T-cell (primary cell): ENCODE measurements at regions not wholly inside any gene's neighbourhood (a gene's known extent, or its start where the extent isn't known, plus 50 kb on each side); places are given as distances from the start of the nearest gene placed in this dataset.

Experiments used
- ATAC-seq, 4 experiments: fragments of 200-7000 bp in 3 of 4; fragments of 150-1000 bp in 1 of 4; cut with Tn5 transposase; replicated peaks in 1 of 4; 1 replicate in 3 of 4; 2 replicates in 1 of 4; pipeline ENCODE4 v1.10.0; 2021; ENCODE audit warnings: moderate library complexity in 3 of 4, mild to moderate bottlenecking in 2 of 4, moderate number of reproducible peaks in 1 of 4
- CTCF ChIA-PET, 2 donors: fragments of 300-600 bp; sonication (Branson Sonifier 250); formaldehyde crosslinking; loops; one replicate each; lab custom pipeline; 2022; ENCODE audit warnings: antibody characterized with exemption in 2 of 2; lab: Charles Lee
- POLR2A ChIA-PET, 2 donors: fragments of 300-600 bp; sonication (Branson Sonifier 250); formaldehyde crosslinking; loops; one replicate each; lab custom pipeline; 2022; ENCODE audit warnings: antibody characterized with exemption in 2 of 2; lab: Charles Lee
- DNase-seq, 35 experiments: peaks; one replicate each; pipeline versions ENCODE4 v3.0.0 to v3.0.0-alpha.2; 2013 to 2023
- H3K27ac ChIP-seq: one replicate; pipeline ENCODE4 v1.5.1; 2013; ENCODE audit warnings: low read length
- H3K27me3 ChIP-seq, 2 experiments: replicated peaks in 1 of 2; 1 replicate in 1 of 2; 2 replicates in 1 of 2; pipeline versions ENCODE4 v1.6.1 to v1.7.0; 2013; ENCODE audit warnings: low read length in 1 of 2, mixed read lengths in 1 of 2; ENCODE audit not compliant: control insufficient read depth in 2 of 2, insufficient read depth in 2 of 2; ENCODE audit errors: extremely low read depth in 1 of 2
- H3K36me3 ChIP-seq, 2 donors: 1 replicate in 1 of 2; 2 replicates in 1 of 2; pipeline versions ENCODE4 v1.6.1 to v1.7.0; 2013; ENCODE audit warnings: low read length in 1 of 2; ENCODE audit not compliant: control insufficient read depth in 2 of 2, insufficient read depth in 1 of 2; ENCODE audit errors: extremely low read depth in 1 of 2
- H3K4me1 ChIP-seq, 2 experiments: 1 replicate in 1 of 2; 2 replicates in 1 of 2; pipeline versions ENCODE4 v1.6.1 to v1.7.0; 2013; ENCODE audit warnings: low read length in 2 of 2, mixed read lengths in 1 of 2; ENCODE audit not compliant: insufficient read depth in 2 of 2, control insufficient read depth in 1 of 2; ENCODE audit errors: extremely low read depth in 1 of 2
- H3K4me3 ChIP-seq, 2 donors: 1 replicate in 1 of 2; 2 replicates in 1 of 2; pipeline versions ENCODE4 v1.5.1 to v1.7.0; 2013; ENCODE audit warnings: mild to moderate bottlenecking in 2 of 2, low read length in 1 of 2, moderate library complexity in 1 of 2; ENCODE audit not compliant: control insufficient read depth in 1 of 2; ENCODE audit errors: extremely low read depth in 1 of 2
- H3K9me3 ChIP-seq: 2 replicates; pipeline ENCODE4 v1.7.0; 2013
- H3K27ac Mint-ChIP-seq, 2 donors: one replicate each; pipeline ENCODE4 v1.8.0; 2020 to 2021; ENCODE audit warnings: mild to moderate bottlenecking in 2 of 2, mixed read lengths in 2 of 2
- H3K27me3 Mint-ChIP-seq, 2 donors: one replicate each; pipeline ENCODE4 v1.8.0; 2021 to 2022; ENCODE audit warnings: mixed read lengths in 2 of 2
- H3K36me3 Mint-ChIP-seq: one replicate; pipeline ENCODE4 v1.8.0; 2021; ENCODE audit warnings: mixed read lengths
- H3K4me1 Mint-ChIP-seq, 3 donors: one replicate each; pipeline ENCODE4 v1.8.0; 2020 to 2022; ENCODE audit warnings: mixed read lengths in 3 of 3, mild to moderate bottlenecking in 1 of 3
- H3K4me3 Mint-ChIP-seq, 3 donors: one replicate each; pipeline ENCODE4 v1.8.0; 2020 to 2022; ENCODE audit warnings: mild to moderate bottlenecking in 3 of 3, mixed read lengths in 3 of 3, moderate library complexity in 3 of 3
- H3K9me3 Mint-ChIP-seq, 3 donors: one replicate each; pipeline ENCODE4 v1.8.0; 2020 to 2022; ENCODE audit warnings: mixed read lengths in 3 of 3
- WGBS: methylation state at CpG from one replicate; pipeline ENCODE4 v1.1.5; 2013; ENCODE audit warnings: missing lambda C conversion rate; ENCODE audit not compliant: insufficient coverage; 5-methylcytosine and 5-hydroxymethylcytosine counted together

DNA sequence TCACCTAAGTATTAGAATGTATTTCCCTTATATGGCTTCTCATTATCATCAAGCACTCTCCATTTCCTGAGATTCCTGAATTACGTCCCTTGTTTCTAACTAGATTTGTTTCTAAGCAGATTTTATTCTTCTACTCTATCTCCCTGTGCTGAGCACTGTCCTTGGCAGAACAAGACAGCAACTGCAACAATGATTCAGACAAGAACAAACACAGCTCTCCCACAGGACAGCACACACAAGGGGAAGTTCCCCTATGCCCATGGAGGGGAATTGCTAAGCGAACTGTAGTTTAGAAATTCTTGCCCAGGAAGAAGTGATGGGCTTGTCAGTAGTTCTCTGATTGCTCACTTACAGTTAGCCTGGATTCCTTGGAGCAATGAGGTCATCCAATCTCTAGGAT is 759.9 kb downstream of the DTWD2 start:
- ChIA-PET POLR2A (no interaction called here), CTCF (no interaction called here)
- Histone ChIP-seq H3K36me3 (no peaks in the 10 kb centered on the region), H3K9me3 (no peaks in the 10 kb centered on the region), H3K27ac (no peak overlapping the region), H3K27me3 (no peaks in the 10 kb centered on the region), H3K4me1 (no peaks in the 10 kb centered on the region), H3K4me3 (no peak overlapping the region)
- Mint-ChIP-seq H3K27ac (no peak overlapping the region), H3K36me3 (no peaks in the 10 kb centered on the region), H3K4me3 (no peak overlapping the region), H3K27me3 (no peaks in the 10 kb centered on the region), H3K4me1 (no peaks in the 10 kb centered on the region), H3K9me3 (peaks cover 8 to 19% (median 11%) of the 10 kb centered on the region in 3 donors)
- ATAC-seq: no peak
- WGBS: no CpG with 5 or more reads among the region's 2 CpGs
- no peak for DNase-seq

DNA sequence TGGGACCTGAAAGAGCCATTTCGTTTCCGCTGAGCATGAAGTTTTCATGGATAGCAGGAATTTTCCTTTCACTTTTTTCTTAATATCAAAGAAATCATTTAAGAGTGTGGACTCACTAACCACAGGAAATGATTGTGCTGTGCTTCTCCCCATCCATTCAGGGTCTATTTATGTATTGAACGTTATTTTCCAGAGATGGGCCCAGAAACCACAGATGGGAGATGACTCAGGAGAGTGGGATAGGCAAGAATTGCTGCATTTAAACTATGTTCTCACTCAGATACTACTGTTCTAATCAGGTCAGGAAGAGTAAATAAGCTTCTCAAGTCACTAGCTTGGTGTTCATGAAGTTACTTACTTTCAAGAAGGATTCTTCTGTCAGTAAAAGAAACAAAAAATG is 763.8 kb downstream of the DTWD2 start:
- Mint-ChIP-seq H3K27ac (no peak overlapping the region), H3K27me3 (no peaks in the 10 kb centered on the region), H3K4me1 (no peaks in the 10 kb centered on the region), H3K4me3 (no peak overlapping the region), H3K9me3 (peaks cover 8 to 9% (median 8%) of the 10 kb centered on the region in 3 donors), H3K36me3 (no peaks in the 10 kb centered on the region)
- Histone ChIP-seq H3K27ac (no peak overlapping the region), H3K4me3 (no peak overlapping the region), H3K9me3 (no peaks in the 10 kb centered on the region), H3K4me1 (no peaks in the 10 kb centered on the region), H3K27me3 (no peaks in the 10 kb centered on the region), H3K36me3 (no peaks in the 10 kb centered on the region)
- no peak for DNase-seq
- ChIA-PET POLR2A (no interaction called here), CTCF (no interaction called here)
- no peak for ATAC-seq
- no CpG with 5 or more reads among the region's 3 CpGs for WGBS

DNA sequence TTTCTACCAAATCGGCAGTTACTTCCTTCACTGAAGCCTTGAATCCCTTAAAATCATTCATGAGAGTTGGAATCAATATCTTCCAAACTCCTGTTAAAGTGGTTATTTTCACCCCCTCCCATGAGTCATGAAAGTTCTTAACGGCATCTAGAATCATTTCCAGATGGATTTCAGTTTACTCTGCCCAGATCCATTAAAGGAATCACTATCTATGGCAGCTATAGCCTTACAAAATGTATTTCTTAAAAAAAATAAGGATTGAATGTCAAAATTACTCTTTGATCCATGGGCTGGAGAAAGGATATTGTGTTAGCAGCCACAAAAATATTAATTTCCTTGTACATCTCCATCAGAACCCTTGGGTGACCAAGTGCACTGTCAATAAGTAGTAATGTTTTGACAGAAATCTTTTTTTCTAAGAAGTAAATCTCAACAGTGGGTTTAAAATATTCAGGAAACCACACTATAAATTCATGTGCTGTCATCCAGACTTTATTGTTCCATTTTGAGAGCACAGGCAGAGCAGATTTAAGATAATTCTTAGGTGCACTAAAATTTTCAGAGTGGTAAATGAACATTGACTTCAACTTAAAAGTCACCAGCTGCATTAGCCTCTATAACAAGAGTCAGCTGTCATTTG is 767.7 kb downstream of the DTWD2 start:
- Histone ChIP-seq H3K36me3 (no peaks in the 10 kb centered on the region), H3K9me3 (no peaks in the 10 kb centered on the region), H3K27ac (no peak overlapping the region), H3K27me3 (no peaks in the 10 kb centered on the region), H3K4me3 (no peak overlapping the region), H3K4me1 (no peaks in the 10 kb centered on the region)
- ATAC-seq: no peak
- no peaks in the 10 kb centered on the region for H3K27me3 Mint-ChIP-seq
- no peak overlapping the region for H3K4me3 Mint-ChIP-seq
- ChIA-PET POLR2A (no interaction called here), CTCF (no interaction called here)
- no CpG with 5 or more reads among the region's 2 CpGs for WGBS
- no peak overlapping the region for H3K27ac Mint-ChIP-seq
- DNase-seq: no peak
- H3K4me1 Mint-ChIP-seq: no peaks in the 10 kb centered on the region
- no peaks in the 10 kb centered on the region for H3K36me3 Mint-ChIP-seq
- H3K9me3 Mint-ChIP-seq: peaks cover 3 to 8% (median 7%) of the 10 kb centered on the region in 3 donors

DNA sequence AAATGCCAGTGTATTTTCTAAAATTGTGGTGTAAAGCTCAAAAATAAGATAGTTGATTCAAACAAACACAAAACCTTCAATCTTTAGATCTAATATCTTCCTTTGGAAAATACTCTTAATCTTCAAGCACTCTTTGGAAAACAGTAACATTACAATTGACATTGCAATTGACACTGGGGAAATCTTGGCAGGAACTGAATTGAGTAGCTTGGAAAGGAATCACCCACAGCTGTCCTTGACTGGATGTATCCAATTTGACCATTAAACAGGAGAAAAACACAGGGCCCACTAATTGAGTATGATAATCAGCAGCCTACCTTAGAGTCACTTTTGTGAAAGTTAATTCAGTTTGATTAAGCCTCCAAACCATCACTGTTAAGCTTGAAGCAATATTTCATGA is 776.7 kb downstream of the DTWD2 start:
- Histone ChIP-seq H3K9me3 (no peaks in the 10 kb centered on the region), H3K4me1 (no peaks in the 10 kb centered on the region), H3K27me3 (no peaks in the 10 kb centered on the region), H3K36me3 (no peaks in the 10 kb centered on the region), H3K4me3 (no peak overlapping the region), H3K27ac (no peak overlapping the region)
- ChIA-PET CTCF (no interaction called here), POLR2A (no interaction called here)
- Mint-ChIP-seq H3K27ac (no peak overlapping the region), H3K36me3 (no peaks in the 10 kb centered on the region), H3K9me3 (peaks cover 13 to 29% (median 16%) of the 10 kb centered on the region in 3 donors), H3K27me3 (no peaks in the 10 kb centered on the region), H3K4me3 (no peak overlapping the region), H3K4me1 (no peaks in the 10 kb centered on the region)
- no peak for ATAC-seq
- DNase-seq: no peak

DNA sequence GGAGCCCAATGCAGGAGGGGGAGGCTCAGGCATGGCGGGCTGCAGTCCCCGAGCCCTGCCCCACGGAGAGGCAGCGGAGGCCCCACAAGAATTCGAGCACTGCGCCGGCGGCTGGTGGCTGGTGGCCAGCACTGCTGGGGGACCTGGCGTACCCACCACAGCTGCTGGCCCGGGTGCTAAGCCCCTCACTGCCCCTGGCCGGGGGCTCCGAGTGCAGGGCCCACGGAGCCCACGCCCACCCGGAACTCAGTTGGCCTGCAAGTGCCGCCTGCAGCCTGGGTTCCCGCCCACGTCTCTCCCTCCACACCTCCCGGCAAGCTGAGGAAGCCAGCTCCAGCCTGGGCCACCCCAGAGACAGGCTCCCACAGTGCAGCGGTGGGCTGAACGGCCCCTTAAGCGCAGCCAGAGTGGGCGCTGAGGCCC is 780.3 kb downstream of the DTWD2 start:
- 93% methylated on average over 23 of the region's 23 CpGs for WGBS

DNA sequence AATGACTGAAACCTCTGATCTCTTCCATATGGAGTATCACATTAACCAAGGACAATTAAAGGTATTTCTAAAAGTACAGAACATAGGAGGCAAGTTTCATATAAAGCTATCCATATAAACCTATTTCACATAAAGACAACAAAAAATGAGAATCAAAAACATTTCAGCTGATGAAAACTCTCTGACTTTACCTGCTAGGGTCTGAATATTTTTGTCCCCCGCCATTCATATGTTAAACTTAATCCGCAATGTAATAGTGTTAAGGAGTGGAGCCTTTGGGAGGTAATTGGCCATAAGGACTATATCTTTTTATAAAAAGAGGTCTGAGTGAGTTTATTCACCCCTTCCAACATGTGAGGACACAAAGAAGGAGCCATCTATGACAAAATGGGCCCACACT is 788.5 kb downstream of the DTWD2 start:
- H3K36me3 ChIP-seq: no peaks in the 10 kb centered on the region
- no peak for DNase-seq
- CTCF ChIA-PET: no interaction called here

More for the DNA sequence above, 780.3 kb downstream of the DTWD2 start:
- ATAC-seq (no peak), DNase-seq (peak in 1 of 35 experiments; percentile 0)
- no peak overlapping the region for H3K27ac Mint-ChIP-seq
- POLR2A ChIA-PET: no interaction called here
- Histone ChIP-seq H3K4me1 (no peaks in the 10 kb centered on the region), H3K4me3 (no peak overlapping the region), H3K27me3 (no peaks in the 10 kb centered on the region), H3K9me3 (no peaks in the 10 kb centered on the region), H3K36me3 (no peaks in the 10 kb centered on the region), H3K27ac (no peak overlapping the region)
- CTCF ChIA-PET: no interaction called here
- no peaks in the 10 kb centered on the region for H3K36me3 Mint-ChIP-seq
- peaks cover 11 to 24% (median 15%) of the 10 kb centered on the region in 3 donors for H3K9me3 Mint-ChIP-seq
- no peak overlapping the region for H3K4me3 Mint-ChIP-seq
- H3K4me1 Mint-ChIP-seq: no peaks in the 10 kb centered on the region
- H3K27me3 Mint-ChIP-seq: no peaks in the 10 kb centered on the region

DNA sequence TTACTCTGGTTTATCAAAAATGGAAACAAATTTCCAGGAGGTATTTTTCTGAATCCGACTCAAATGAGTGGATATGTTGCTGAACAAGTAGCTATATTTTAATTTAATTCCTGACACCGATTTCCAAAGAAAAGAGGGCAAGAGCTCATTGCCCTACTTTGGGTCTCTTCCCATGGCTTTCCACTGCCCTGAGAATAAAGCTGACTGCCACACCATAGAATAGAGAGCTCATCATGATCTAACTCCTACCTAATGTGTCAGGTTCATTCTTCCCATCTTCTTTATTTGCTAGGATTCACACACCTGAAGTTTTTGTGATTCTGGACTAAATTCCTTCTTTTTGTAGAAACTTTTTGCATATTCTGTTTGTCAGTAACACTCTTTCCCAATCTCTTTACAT is 792.1 kb downstream of the DTWD2 start:
- Histone ChIP-seq H3K4me1 (no peaks in the 10 kb centered on the region), H3K27ac (no peak overlapping the region), H3K4me3 (no peak overlapping the region), H3K27me3 (no peaks in the 10 kb centered on the region), H3K9me3 (no peaks in the 10 kb centered on the region), H3K36me3 (no peaks in the 10 kb centered on the region)
- ATAC-seq (no peak), DNase-seq (no peak)
- CTCF ChIA-PET: interaction anchor here in 1 of 2 donors (0.7 kb wide), 1 partner anchor 117 kb away, joined by 10 read pairs; no protein-coding TSS in a partner anchor
- no peaks in the 10 kb centered on the region for H3K36me3 Mint-ChIP-seq
- no peak overlapping the region for H3K4me3 Mint-ChIP-seq
- POLR2A ChIA-PET: no interaction called here
- peaks cover 4 to 11% (median 8%) of the 10 kb centered on the region in 3 donors for H3K9me3 Mint-ChIP-seq
- no peaks in the 10 kb centered on the region for H3K4me1 Mint-ChIP-seq
- H3K27ac Mint-ChIP-seq: no peak overlapping the region
- H3K27me3 Mint-ChIP-seq: no peaks in the 10 kb centered on the region
- 60% methylated on average over 1 of the region's 2 CpGs for WGBS

More for the DNA sequence above, 788.5 kb downstream of the DTWD2 start:
- Histone ChIP-seq H3K4me3 (no peak overlapping the region), H3K9me3 (no peaks in the 10 kb centered on the region), H3K27ac (no peak overlapping the region), H3K27me3 (no peaks in the 10 kb centered on the region), H3K4me1 (no peaks in the 10 kb centered on the region)
- no CpG with 5 or more reads among the region's 2 CpGs for WGBS
- no peak for ATAC-seq
- H3K36me3 Mint-ChIP-seq: no peaks in the 10 kb centered on the region
- POLR2A ChIA-PET: no interaction called here
- peaks cover 8 to 12% (median 10%) of the 10 kb centered on the region in 3 donors for H3K9me3 Mint-ChIP-seq
- no peaks in the 10 kb centered on the region for H3K27me3 Mint-ChIP-seq
- H3K4me3 Mint-ChIP-seq: no peak overlapping the region
- H3K27ac Mint-ChIP-seq: no peak overlapping the region
- H3K4me1 Mint-ChIP-seq: no peaks in the 10 kb centered on the region
